ENCODE measurements at regions not wholly inside any gene's neighbourhood (a gene's known extent, or its start where the extent isn't known, plus 50 kb on each side); places are given as distances from the start of the nearest gene placed in this dataset.
A peak's percentile ranks its signal among the peaks of the same experiment; 100 is the strongest.

- no peak for DNase-seq
Observed at GRCh38 chr6:14748679-14749078, 497.2 kb upstream of the JARID2 start.

DNA sequence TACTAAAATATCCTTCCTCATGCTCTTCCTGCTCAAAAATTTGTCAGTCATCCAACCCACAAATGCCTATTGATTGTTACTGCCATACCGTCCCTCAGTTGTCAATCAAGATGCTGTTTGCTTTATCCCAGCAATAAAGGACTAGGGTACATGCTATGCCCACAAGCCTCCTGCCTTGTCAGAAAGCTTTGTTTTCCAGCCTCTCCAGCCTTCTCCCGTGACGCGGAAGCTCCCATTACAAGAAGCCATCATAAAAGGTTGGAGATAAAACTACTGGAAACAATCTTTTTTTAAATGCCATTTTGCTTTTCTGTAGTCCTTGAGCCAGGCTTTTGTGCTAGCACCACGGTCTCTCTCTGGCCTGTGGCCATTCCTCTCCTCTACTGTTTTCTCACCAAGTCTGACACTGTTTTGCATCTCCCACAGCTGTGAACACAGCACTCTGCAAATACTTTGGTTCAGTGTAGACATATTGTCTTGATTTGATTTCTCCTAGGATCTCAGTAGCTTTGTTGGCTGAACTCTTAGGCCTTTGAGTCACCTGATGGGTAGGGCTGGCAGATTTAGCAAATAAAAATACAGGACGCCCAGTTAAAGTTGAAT is 495.7 kb upstream of the JARID2 start:
- no peak for DNase-seq

DNA sequence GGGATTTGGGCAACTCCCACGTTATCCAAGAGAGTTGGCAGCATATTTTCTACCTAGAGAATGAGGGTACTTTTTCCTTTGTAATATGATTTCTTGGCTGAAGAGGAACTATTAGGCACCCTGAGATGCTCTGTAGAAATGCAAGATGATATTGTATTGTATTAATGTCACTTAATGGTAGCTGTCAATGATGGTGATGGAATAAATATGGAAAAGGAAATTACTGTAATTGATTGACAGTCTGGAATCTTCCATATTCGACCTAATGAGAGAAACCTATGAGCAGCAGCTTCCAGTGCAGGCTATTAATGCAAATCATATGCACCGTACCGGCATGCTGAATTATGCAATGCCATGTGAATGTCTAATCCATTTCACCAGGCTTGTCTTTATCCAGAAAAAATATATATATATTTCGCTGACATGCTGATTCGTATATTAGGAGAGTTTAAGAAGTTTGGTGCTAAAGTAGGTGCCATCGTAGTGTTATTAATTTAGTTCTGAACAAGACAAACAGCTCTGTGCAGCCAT is 494.2 kb upstream of the JARID2 start:
- DNase-seq: no peak

DNA sequence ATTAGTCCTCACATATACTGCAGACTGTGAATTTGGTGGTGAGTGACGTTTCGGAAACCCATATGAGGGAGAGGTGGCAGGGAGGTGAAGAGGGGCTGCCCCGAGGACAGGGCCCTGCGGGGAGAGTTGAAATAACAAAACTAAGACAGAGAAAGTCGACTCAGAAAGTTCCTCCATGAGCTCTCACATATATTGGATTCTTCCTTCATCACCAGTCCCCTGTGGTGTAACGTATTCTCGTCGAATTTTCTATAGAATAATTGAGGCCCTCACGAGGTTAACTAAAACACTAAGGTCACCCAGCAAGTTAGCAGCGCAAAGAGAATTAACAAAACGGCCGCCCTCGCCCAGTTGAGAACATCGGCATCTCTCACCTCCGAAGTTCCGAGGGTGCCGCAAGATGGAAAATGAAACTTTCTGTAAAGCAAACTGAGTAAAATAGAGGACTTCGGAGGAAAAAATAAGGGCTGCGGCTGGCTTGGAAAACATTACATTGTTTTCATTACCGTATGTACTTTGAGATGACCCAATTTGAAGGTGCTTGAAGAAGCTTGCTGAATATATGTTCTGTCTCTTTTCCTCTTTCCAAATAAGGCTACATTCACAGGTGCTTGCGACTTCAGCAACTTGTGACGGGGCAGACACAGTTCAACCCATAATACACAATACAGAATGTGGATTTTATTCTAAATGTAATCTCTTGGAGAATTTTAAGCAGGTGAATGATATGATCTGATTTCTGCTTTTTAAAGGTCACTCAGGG is 490.9 kb upstream of the JARID2 start:
- no peak for DNase-seq

- no peak for DNase-seq
Observed at GRCh38 chr6:14756340-14756739, 489.5 kb upstream of the JARID2 start.

- no peak for DNase-seq
Observed at GRCh38 chr6:14757014-14757413, 488.9 kb upstream of the JARID2 start.

- DNase-seq: no peak
Observed at GRCh38 chr6:14757418-14757817, 488.5 kb upstream of the JARID2 start.

DNA sequence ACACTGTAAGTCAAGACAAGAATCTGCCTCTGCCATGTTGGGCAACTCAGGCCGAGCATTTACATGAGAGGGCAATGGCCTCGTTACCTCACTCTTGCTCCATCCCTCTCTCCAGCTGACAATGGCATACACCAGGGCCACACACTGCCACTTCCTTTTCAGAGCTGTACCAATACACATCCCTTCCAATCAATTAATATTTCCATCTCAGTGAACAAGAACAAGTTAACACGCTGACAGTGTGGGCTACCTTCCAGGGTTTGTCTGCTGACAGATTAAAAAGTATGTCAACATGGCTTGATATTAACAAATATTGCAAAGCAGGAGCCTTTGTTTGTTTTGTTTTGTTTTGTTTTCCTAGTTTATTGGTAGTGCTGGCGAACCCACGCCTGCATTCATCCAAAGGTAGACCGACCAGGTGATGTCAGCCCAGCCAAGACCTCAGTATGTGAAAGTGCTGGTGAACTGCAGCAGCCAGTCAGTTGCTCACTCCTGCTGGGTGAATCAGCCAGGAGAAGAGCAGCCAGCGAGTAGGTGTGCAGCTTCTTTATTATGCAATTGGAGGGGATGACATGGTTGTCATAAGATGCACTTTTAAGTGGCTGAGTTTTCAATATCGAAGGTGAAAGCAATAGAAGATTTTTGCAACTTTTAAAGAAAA is 487.3 kb upstream of the JARID2 start:
- DNase-seq: peak; percentile 56

- DNase-seq: no peak
Observed at GRCh38 chr6:14759976-14760672, 485.7 kb upstream of the JARID2 start.

- DNase-seq: no peak
Observed at GRCh38 chr6:14762077-14762476, 483.8 kb upstream of the JARID2 start.

- no peak for DNase-seq
Observed at GRCh38 chr6:14763139-14763538, 482.7 kb upstream of the JARID2 start.

GRCh38 chr6:14763616-14764015 is 482.3 kb upstream of the JARID2 start:
- no peak for DNase-seq

DNA sequence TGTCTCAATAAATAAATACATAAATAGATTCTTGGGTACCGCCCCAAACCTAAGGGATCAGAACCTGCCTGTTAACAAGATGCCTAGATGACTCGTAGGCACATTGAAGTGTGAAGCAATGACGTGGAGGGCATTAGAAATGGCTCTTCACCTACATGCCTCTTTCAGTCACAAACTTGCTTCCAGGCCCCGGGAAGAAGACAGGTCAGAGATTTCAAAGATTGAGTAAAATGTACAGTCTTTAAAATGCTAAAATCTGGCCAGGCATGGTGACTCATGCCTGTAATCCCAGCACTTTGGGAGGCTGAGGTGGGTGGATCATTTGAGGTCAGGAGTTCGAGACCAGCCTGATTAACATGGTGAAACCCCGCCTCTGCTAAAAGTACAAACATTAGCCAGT is 480.8 kb upstream of the JARID2 start:
- DNase-seq: no peak

DNA sequence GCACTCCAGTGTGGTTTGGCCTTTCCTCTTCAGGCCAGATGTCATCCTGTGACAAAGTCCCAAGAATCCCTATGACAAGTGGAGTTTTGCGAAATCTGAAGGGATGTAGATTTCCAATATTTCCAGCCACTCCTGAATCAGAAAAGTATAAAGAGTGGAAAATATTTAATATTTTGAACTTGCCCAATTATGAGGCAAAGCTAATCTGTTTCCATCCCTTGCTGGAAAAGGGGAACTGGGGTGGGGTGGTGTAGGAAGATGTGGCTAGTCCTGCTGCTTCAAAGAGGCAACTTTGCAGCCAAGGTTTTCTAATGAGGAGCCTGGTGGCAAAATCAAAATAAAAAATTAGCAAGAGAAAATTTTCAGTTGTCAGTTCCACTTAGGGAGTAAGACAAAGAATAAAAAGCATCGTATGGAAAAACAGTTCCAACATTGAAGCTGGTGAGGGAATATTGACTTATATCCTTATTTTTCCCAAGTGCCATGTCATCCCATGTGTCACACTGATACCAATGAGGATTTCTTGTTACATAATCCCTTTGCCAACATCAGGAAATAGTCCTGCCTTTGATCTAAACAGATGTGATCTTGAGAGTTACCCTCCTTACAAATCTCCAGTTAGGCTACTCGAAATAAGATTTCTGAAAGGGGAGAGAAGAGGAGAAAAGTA is 480.0 kb upstream of the JARID2 start:
- no peak for DNase-seq

GRCh38 chr6:14766391-14766994 is 479.4 kb upstream of the JARID2 start:
- DNase-seq: no peak

- DNase-seq: no peak
Observed at GRCh38 chr6:14767226-14767625, 478.6 kb upstream of the JARID2 start.

- DNase-seq: no peak
Observed at GRCh38 chr6:14770040-14770439, 475.8 kb upstream of the JARID2 start.

- no peak for DNase-seq
Observed at GRCh38 chr6:14770572-14770971, 475.3 kb upstream of the JARID2 start.

GRCh38 chr6:14771016-14771415 is 474.9 kb upstream of the JARID2 start:
- no peak for DNase-seq

DNA sequence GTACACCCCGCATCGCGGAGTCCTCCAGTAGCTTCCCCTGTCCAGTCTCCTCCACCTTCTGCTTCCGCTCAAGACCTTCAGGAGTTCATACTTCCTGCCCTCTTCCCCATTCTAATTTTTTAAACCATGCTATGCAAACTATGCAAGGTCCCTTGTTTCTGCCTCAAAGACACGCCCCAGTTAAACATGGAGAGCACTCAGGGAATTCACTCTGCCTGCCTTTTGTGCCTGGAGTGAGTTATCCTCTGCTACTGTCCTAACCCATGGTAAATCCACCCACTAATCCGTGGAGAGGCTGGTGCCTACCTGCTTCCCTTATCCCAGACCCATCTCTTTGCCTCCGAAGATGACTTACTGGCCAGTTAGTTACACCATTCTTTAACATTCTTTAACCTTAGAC is 473.7 kb upstream of the JARID2 start:
- no peak for DNase-seq

GRCh38 chr6:14775528-14775927 is 470.3 kb upstream of the JARID2 start:
- DNase-seq: no peak

DNA sequence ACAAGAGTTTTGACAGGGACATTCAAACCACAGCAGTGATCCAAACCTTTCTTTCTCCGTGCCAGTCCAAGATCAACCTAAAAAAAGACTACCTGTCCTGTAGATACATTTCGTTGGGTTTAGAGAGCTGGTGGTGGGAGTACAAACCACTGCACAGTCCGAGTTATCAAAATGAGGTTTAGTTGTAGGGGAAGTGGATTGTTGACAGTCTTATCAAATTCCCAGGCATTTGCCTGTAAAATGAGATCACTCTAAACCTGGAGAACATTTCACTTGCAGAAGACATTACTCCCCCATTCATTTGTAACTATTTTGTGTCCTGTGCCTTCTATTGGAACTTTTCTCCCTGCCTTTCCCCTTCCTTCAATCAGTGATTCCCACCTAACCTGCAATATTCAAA is 469.6 kb upstream of the JARID2 start:
- DNase-seq: no peak
